Endothelial cell (in vitro differentiated cells): ENCODE measurements at regions not wholly inside any gene's neighbourhood (a gene's known extent, or its start where the extent isn't known, plus 50 kb on each side); places are given as distances from the start of the nearest gene placed in this dataset.

Experiments used
- DNase-seq: peaks from one replicate; pipeline ENCODE4 v3.0.0; 2021; ENCODE audit warnings: low spot score
- H3K27ac Mint-ChIP-seq: one replicate; pipeline ENCODE4 v1.8.0; 2021; ENCODE audit warnings: mixed read lengths, inconsistent platforms; ENCODE audit not compliant: unreplicated experiment
- H3K27me3 Mint-ChIP-seq: one replicate; pipeline ENCODE4 v1.8.0; 2021; ENCODE audit warnings: mild to moderate bottlenecking, moderate library complexity, mixed read lengths, inconsistent platforms; ENCODE audit not compliant: unreplicated experiment
- H3K36me3 Mint-ChIP-seq: one replicate; pipeline ENCODE4 v1.8.0; 2021; ENCODE audit warnings: mild to moderate bottlenecking, low read depth, mixed read lengths, inconsistent platforms; ENCODE audit not compliant: unreplicated experiment
- H3K4me1 Mint-ChIP-seq: one replicate; pipeline ENCODE4 v1.8.0; 2021; ENCODE audit warnings: mild to moderate bottlenecking, mixed read lengths, inconsistent platforms; ENCODE audit not compliant: unreplicated experiment
- H3K4me3 Mint-ChIP-seq: one replicate; pipeline ENCODE4 v1.8.0; 2021; ENCODE audit warnings: mild to moderate bottlenecking, mixed read lengths, inconsistent platforms; ENCODE audit not compliant: unreplicated experiment
- H3K9me3 Mint-ChIP-seq: one replicate; pipeline ENCODE4 v1.8.0; 2021; ENCODE audit warnings: mixed read lengths, inconsistent platforms; ENCODE audit not compliant: unreplicated experiment
- CTCF ChIP-seq: fragments of 200-600 bp; sonication (generic); IDR thresholded peaks from one replicate; pipeline ENCODE4 v1.5.0; 2021; ENCODE audit warnings: antibody characterized with exemption; ENCODE audit not compliant: unreplicated experiment

GRCh38 chr12:13769966-13770365 lies 211.4 kb downstream of the GRIN2B start:
- no peaks in the 10 kb centered on the region for H3K36me3 Mint-ChIP-seq
- H3K27ac Mint-ChIP-seq: no peak overlapping the region
- no peaks in the 10 kb centered on the region for H3K9me3 Mint-ChIP-seq
- DNase-seq: no peak
- TF ChIP-seq CTCF: no peak
- H3K27me3 Mint-ChIP-seq: peaks cover 2% of the 10 kb centered on the region
- H3K4me1 Mint-ChIP-seq: no peaks in the 10 kb centered on the region
- no peak overlapping the region for H3K4me3 Mint-ChIP-seq

DNA sequence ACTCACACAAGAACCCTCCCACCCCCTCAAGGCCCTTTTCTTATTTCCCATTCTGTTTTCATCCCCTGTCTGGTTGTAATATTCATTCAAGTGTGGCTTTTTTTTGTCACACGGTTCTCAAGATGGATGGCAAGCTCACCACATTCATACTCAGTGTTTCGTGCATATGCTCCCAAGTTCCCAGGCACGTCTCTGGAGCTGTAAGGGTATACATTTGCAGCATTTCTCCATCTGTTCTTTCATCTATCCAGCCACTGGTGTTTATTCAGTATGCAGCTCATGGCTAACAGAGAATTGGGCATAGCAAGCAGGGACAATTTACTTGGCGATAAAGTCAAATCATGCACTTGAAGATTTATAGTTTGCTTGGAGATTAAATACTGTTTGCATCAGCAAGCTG lies 212.1 kb downstream of the GRIN2B start:
- Mint-ChIP-seq H3K4me1 (no peaks in the 10 kb centered on the region), H3K9me3 (no peaks in the 10 kb centered on the region), H3K36me3 (no peaks in the 10 kb centered on the region), H3K27ac (no peak overlapping the region), H3K27me3 (peaks cover 2% of the 10 kb centered on the region), H3K4me3 (no peak overlapping the region)
- TF ChIP-seq CTCF: no peak
- DNase-seq: no peak

GRCh38 chr12:13764748-13765147 lies 216.7 kb downstream of the GRIN2B start:
- Mint-ChIP-seq H3K36me3 (no peaks in the 10 kb centered on the region), H3K4me3 (no peak overlapping the region), H3K4me1 (no peaks in the 10 kb centered on the region), H3K9me3 (no peaks in the 10 kb centered on the region), H3K27me3 (no peaks in the 10 kb centered on the region), H3K27ac (no peak overlapping the region)
- no peak for DNase-seq
- no peak for TF ChIP-seq CTCF

- no peaks in the 10 kb centered on the region for H3K9me3 Mint-ChIP-seq
- no peak overlapping the region for H3K27ac Mint-ChIP-seq
- no peak for TF ChIP-seq CTCF
- H3K27me3 Mint-ChIP-seq: no peaks in the 10 kb centered on the region
- peaks cover 3% of the 10 kb centered on the region for H3K4me1 Mint-ChIP-seq
- H3K36me3 Mint-ChIP-seq: no peaks in the 10 kb centered on the region
- no peak overlapping the region for H3K4me3 Mint-ChIP-seq
- no peak for DNase-seq
These were observed 232.0 kb downstream of the GRIN2B start for GRCh38 chr12:13749389-13749788.

- H3K27ac Mint-ChIP-seq: no peak overlapping the region
- TF ChIP-seq CTCF: no peak
These were observed 236.1 kb downstream of the GRIN2B start for GRCh38 chr12:13745111-13745860.

More at GRCh38 chr12:13745111-13745860, 236.1 kb downstream of the GRIN2B start:
- Mint-ChIP-seq H3K9me3 (no peaks in the 10 kb centered on the region), H3K36me3 (no peaks in the 10 kb centered on the region), H3K4me3 (no peak overlapping the region), H3K27me3 (no peaks in the 10 kb centered on the region), H3K4me1 (peaks cover 6% of the 10 kb centered on the region)
- no peak for DNase-seq
